ENCODE measurements at regions not wholly inside any gene's neighbourhood (a gene's known extent, or its start where the extent isn't known, plus 50 kb on each side); places are given as distances from the start of the nearest gene placed in this dataset.

DNA sequence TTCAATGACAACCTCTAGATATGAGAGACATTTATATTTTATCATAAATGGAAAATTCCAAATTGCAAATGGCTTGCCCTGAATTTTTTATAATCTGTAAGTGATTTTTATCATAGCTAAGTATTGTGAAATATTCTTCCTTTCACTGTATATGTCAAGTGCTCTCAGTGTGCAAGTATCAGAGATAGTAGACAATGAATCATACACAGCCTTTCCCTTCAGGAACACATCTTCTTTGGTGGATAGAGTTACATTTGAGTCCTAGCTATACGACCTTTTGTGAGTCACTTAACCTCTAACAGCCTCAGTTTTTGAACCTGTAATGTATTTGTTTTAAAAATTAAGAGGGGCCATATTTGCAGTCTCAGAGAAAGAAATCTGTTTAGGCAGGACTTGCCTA lies 350.7 kb upstream of the SEL1L start:
- H3K9me3 ChIP-seq (ENCODE audit: control insufficient read depth in 4 of 4, insufficient read depth in 3 of 4, low read length in 3 of 4), result no peaks in the 10 kb centered on the region
- no peak overlapping the region for H3K27ac ChIP-seq (ENCODE audit: low read depth in 1 of 2, low read length in 1 of 2)
- WGBS, 2 donors, result 32 to 45% methylated on average over 1 of the region's 1 CpG
- TF ChIP-seq, protein P1, sequence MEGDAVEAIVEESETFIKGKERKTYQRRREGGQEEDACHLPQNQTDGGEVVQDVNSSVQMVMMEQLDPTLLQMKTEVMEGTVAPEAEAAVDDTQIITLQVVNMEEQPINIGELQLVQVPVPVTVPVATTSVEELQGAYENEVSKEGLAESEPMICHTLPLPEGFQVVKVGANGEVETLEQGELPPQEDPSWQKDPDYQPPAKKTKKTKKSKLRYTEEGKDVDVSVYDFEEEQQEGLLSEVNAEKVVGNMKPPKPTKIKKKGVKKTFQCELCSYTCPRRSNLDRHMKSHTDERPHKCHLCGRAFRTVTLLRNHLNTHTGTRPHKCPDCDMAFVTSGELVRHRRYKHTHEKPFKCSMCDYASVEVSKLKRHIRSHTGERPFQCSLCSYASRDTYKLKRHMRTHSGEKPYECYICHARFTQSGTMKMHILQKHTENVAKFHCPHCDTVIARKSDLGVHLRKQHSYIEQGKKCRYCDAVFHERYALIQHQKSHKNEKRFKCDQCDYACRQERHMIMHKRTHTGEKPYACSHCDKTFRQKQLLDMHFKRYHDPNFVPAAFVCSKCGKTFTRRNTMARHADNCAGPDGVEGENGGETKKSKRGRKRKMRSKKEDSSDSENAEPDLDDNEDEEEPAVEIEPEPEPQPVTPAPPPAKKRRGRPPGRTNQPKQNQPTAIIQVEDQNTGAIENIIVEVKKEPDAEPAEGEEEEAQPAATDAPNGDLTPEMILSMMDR (IDR thresholded peaks at IDR 0.05; ENCODE audit: control extremely low read depth, extremely low read depth), result no peak
- ATAC-seq (ENCODE audit: insufficient read depth, low FRiP score) (no peak), DNase-seq (no peak)
- no peaks in the 10 kb centered on the region for H3K36me3 ChIP-seq (ENCODE audit: control insufficient read depth in 4 of 4, insufficient read depth in 4 of 4, low read length in 4 of 4)
- no peaks in the 10 kb centered on the region for H3K4me1 ChIP-seq (ENCODE audit: control insufficient read depth in 5 of 5, insufficient read depth in 5 of 5, low read length in 5 of 5)
- H3K27me3 ChIP-seq (ENCODE audit: control insufficient read depth in 3 of 3, insufficient read depth in 3 of 3, low read length in 2 of 3), result no peaks in the 10 kb centered on the region
- no peak overlapping the region for H3K4me3 ChIP-seq
- H3K9ac ChIP-seq (ENCODE audit: insufficient read depth in 1 of 2, low read length in 2 of 2), result no peak overlapping the region

DNA sequence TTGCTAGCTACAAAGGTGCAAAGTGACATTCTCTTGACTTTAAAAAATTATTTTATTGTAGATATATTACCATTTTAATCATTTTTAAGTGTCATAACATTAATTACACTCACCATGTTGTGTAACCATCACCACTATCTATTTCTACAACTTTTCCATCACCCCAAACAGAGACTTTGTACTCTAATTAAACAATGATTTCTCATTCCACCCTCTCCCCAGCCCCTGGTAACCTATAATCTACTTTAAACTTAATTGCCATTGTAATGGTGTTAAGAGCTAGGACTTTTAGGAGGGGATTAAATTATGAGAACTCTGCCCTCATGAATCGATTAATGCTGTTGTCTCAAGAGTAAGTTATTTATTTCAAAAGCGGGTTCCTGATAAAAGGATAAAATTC lies 352.9 kb upstream of the SEL1L start:
- no peaks in the 10 kb centered on the region for H3K9me3 ChIP-seq (ENCODE audit: control insufficient read depth in 4 of 4, insufficient read depth in 3 of 4, low read length in 3 of 4)
- H3K27me3 ChIP-seq (ENCODE audit: control insufficient read depth in 3 of 3, insufficient read depth in 3 of 3, low read length in 2 of 3), result no peaks in the 10 kb centered on the region
- no peaks in the 10 kb centered on the region for H3K36me3 ChIP-seq (ENCODE audit: control insufficient read depth in 4 of 4, insufficient read depth in 4 of 4, low read length in 4 of 4)
- 93 to 94% methylated on average over 2 of the region's 2 CpGs for WGBS, 2 donors
- H3K27ac ChIP-seq (ENCODE audit: low read depth in 1 of 2, low read length in 1 of 2), result no peak overlapping the region
- no peak overlapping the region for H3K9ac ChIP-seq (ENCODE audit: insufficient read depth in 1 of 2, low read length in 2 of 2)
- no peak for ATAC-seq (ENCODE audit: insufficient read depth, low FRiP score)
- no peak for DNase-seq
- no peak overlapping the region for H3K4me3 ChIP-seq
- no peaks in the 10 kb centered on the region for H3K4me1 ChIP-seq (ENCODE audit: control insufficient read depth in 5 of 5, insufficient read depth in 5 of 5, low read length in 5 of 5)
- TF ChIP-seq, protein P1 (IDR thresholded peaks at IDR 0.05; ENCODE audit: control extremely low read depth, extremely low read depth), result no peak

DNA sequence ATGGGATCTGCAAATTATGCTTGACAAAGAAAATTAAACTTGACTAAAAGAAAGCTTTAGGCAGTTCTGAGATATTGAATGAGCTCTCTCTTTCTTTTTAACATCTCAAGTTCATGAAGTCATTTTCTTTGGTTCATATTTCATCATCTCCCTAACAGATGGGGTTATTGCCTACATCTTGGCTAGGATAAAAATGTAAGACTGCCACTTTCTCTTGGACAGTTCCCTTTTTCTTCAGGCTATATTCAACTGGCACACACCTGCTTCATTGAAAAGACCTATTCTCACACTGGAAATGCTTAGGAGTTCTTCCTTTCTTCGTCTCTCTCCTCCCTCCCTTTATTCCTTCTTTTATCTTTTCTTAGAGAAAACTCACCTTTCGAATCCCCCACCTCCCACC lies 355.9 kb upstream of the SEL1L start:
- H3K9me3 ChIP-seq (ENCODE audit: control insufficient read depth in 4 of 4, insufficient read depth in 3 of 4, low read length in 3 of 4), result no peaks in the 10 kb centered on the region
- TF ChIP-seq, protein P1 (IDR thresholded peaks at IDR 0.05; ENCODE audit: control extremely low read depth, extremely low read depth), result no peak
- DNase-seq (no peak), ATAC-seq (ENCODE audit: insufficient read depth, low FRiP score) (no peak)
- 65 to 69% methylated on average over 2 of the region's 2 CpGs for WGBS, 2 donors
- H3K4me3 ChIP-seq, result no peak overlapping the region
- H3K27ac ChIP-seq (ENCODE audit: low read depth in 1 of 2, low read length in 1 of 2), result no peak overlapping the region
- no peaks in the 10 kb centered on the region for H3K36me3 ChIP-seq (ENCODE audit: control insufficient read depth in 4 of 4, insufficient read depth in 4 of 4, low read length in 4 of 4)
- H3K9ac ChIP-seq (ENCODE audit: insufficient read depth in 1 of 2, low read length in 2 of 2), result no peak overlapping the region
- H3K4me1 ChIP-seq (ENCODE audit: control insufficient read depth in 5 of 5, insufficient read depth in 5 of 5, low read length in 5 of 5), result no peaks in the 10 kb centered on the region
- no peaks in the 10 kb centered on the region for H3K27me3 ChIP-seq (ENCODE audit: control insufficient read depth in 3 of 3, insufficient read depth in 3 of 3, low read length in 2 of 3)

DNA sequence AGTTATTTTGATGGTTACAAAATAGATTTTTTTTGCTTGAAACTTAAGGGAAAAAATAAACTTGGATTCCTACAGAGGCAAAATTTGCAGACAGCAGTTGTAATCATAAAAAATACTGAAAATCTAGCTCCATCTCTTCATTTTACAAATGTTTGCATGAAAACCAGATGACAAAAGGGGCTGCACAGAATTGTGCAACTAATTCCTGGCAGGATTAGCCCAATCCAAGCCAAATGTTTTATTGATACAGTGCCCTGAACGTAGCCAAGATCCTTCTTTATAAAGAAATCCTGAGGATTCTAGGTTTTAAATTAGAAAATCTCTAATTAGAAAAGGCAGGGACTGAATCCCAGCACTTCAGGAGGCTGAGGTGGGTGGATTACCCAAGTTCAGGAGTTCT lies 356.4 kb upstream of the SEL1L start:
- Histone ChIP-seq H3K36me3 (ENCODE audit: control insufficient read depth in 4 of 4, insufficient read depth in 4 of 4, low read length in 4 of 4) (no peaks in the 10 kb centered on the region), H3K9me3 (ENCODE audit: control insufficient read depth in 4 of 4, insufficient read depth in 3 of 4, low read length in 3 of 4) (no peaks in the 10 kb centered on the region), H3K27ac (ENCODE audit: low read depth in 1 of 2, low read length in 1 of 2) (no peak overlapping the region), H3K9ac (ENCODE audit: insufficient read depth in 1 of 2, low read length in 2 of 2) (no peak overlapping the region), H3K4me3 (no peak overlapping the region), H3K27me3 (ENCODE audit: control insufficient read depth in 3 of 3, insufficient read depth in 3 of 3, low read length in 2 of 3) (no peaks in the 10 kb centered on the region), H3K4me1 (ENCODE audit: control insufficient read depth in 5 of 5, insufficient read depth in 5 of 5, low read length in 5 of 5) (no peaks in the 10 kb centered on the region)
- TF ChIP-seq, protein P1 (IDR thresholded peaks at IDR 0.05; ENCODE audit: control extremely low read depth, extremely low read depth), result no peak
- ATAC-seq (ENCODE audit: insufficient read depth, low FRiP score) (no peak), DNase-seq (no peak)
- WGBS, 2 donors, result 45 to 63% methylated on average over 1 of the region's 1 CpG
